ENCODE measurements at regions not wholly inside any gene's neighbourhood (a gene's known extent, or its start where the extent isn't known, plus 50 kb on each side); places are given as distances from the start of the nearest gene placed in this dataset.

DNA sequence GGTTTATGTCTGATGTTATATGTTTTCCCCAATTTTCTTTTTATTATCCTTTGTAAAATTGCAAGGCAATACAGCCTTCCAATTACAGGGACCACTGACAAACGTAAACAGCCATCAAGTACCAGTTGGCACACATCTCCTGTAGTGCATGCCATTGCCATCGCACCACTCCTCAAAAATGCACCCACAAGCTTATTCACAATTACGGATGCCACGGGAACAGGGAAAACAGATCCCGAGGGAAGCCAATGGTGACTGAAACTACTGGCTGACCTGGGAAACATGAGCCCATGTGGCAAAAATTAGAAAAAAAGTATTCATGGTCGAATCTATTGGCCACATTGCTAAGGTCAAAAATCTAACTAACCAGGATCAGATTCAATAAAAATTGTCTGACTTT, 395.2 kb downstream of the PAX1 start:
- no peak overlapping the region for H3K9ac ChIP-seq (ENCODE audit: insufficient read depth in 1 of 2, low read depth in 2 of 2, low read length in 2 of 2)
- no peak for ATAC-seq
- no TSS peak for BruUV-seq (replicated peaks)
- FAIRE-seq: no peak
- no peaks in the 10 kb centered on the region for H4K20me1 ChIP-seq (replicated peaks; ENCODE audit: control insufficient read depth, insufficient read depth, low read length)
- H3K27ac ChIP-seq (ENCODE audit: extremely low read depth, low read depth, low read length): no peak overlapping the region
- 0% methylated on average over 5 of the region's 6 CpGs for WGBS (ENCODE audit: insufficient coverage, low coverage, missing lambda C conversion rate)
- CTCF ChIA-PET (ENCODE audit: low intra/inter-chr PET ratio): no interaction called here
- no peaks in the 10 kb centered on the region for H3K27me3 ChIP-seq (ENCODE audit: control insufficient read depth in 2 of 2, insufficient read depth in 2 of 2, low read length in 2 of 2)
- H3K4me1 ChIP-seq (replicated peaks in 1 of 2; ENCODE audit: control insufficient read depth in 2 of 2, insufficient read depth in 2 of 2, low read length in 2 of 2): no peaks in the 10 kb centered on the region
- TF ChIP-seq IRF2 (CRISPR knock-in tag; IDR thresholded peaks at IDR 0.05): no peak
- no peak for TF ChIP-seq ARNT (IDR thresholded peaks at IDR 0.05)
- TF ChIP-seq, protein P1, sequence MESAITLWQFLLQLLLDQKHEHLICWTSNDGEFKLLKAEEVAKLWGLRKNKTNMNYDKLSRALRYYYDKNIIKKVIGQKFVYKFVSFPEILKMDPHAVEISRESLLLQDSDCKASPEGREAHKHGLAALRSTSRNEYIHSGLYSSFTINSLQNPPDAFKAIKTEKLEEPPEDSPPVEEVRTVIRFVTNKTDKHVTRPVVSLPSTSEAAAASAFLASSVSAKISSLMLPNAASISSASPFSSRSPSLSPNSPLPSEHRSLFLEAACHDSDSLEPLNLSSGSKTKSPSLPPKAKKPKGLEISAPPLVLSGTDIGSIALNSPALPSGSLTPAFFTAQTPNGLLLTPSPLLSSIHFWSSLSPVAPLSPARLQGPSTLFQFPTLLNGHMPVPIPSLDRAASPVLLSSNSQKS (CRISPR knock-in tag; IDR thresholded peaks at IDR 0.05): no peak
- no peak for TF ChIP-seq CTBP1 (IDR thresholded peaks at IDR 0.05; ENCODE audit: borderline replicate concordance)
- no peak for TF ChIP-seq RBM14 (IDR thresholded peaks at IDR 0.05; ENCODE audit: borderline replicate concordance, insufficient read depth, low read depth, low read length)
- TF ChIP-seq MXI1 (IDR thresholded peaks at IDR 0.05; ENCODE audit: low read depth, low read length): no peak
- TF ChIP-seq TARDBP (IDR thresholded peaks at IDR 0.05): no peak
- no peak for TF ChIP-seq ZNF3 (CRISPR knock-in tag; IDR thresholded peaks at IDR 0.05)
- TF ChIP-seq PHF20 (IDR thresholded peaks at IDR 0.05; ENCODE audit: partially characterized antibody): no peak
- no peak for TF ChIP-seq ZFPM2 (CRISPR knock-in tag; IDR thresholded peaks at IDR 0.05)
- TF ChIP-seq POLR2B (IDR thresholded peaks at IDR 0.05; ENCODE audit: low read depth, partially characterized antibody): no peak
- no peak for TF ChIP-seq PCBP1 (IDR thresholded peaks at IDR 0.05; ENCODE audit: low read depth, low read length, poor library complexity, severe bottlenecking)
- TF ChIP-seq NCOA1 (IDR thresholded peaks at IDR 0.05; ENCODE audit: low read depth): no peak
- TF ChIP-seq XRCC3 (IDR thresholded peaks at IDR 0.05): no peak
- TF ChIP-seq PRPF4 (IDR thresholded peaks at IDR 0.05; ENCODE audit: insufficient read depth, low read depth, low read length, poor library complexity, severe bottlenecking): no peak
- TF ChIP-seq NFYB (IDR thresholded peaks at IDR 0.05; ENCODE audit: extremely low read depth, insufficient read length): no peak
- TF ChIP-seq, protein P2, sequence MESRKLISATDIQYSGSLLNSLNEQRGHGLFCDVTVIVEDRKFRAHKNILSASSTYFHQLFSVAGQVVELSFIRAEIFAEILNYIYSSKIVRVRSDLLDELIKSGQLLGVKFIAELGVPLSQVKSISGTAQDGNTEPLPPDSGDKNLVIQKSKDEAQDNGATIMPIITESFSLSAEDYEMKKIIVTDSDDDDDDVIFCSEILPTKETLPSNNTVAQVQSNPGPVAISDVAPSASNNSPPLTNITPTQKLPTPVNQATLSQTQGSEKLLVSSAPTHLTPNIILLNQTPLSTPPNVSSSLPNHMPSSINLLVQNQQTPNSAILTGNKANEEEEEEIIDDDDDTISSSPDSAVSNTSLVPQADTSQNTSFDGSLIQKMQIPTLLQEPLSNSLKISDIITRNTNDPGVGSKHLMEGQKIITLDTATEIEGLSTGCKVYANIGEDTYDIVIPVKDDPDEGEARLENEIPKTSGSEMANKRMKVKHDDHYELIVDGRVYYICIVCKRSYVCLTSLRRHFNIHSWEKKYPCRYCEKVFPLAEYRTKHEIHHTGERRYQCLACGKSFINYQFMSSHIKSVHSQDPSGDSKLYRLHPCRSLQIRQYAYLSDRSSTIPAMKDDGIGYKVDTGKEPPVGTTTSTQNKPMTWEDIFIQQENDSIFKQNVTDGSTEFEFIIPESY (CRISPR knock-in tag; IDR thresholded peaks at IDR 0.05): no peak
- no peak for TF ChIP-seq RBM39 (optimal IDR thresholded peaks at IDR 0.05; ENCODE audit: low read depth, low read length)
- TF ChIP-seq BRD4 (IDR thresholded peaks at IDR 0.05): no peak
- TF ChIP-seq XRCC4 (IDR thresholded peaks at IDR 0.05; ENCODE audit: extremely low read depth, insufficient read depth, insufficient read length): no peak
- no peak for DNase-seq (ENCODE audit: extremely low read depth in 1 of 4, low spot score in 3 of 4)
- no peak overlapping the region for H3K4me3 ChIP-seq
- H3K4me2 ChIP-seq (ENCODE audit: insufficient read depth, low read length): no peak overlapping the region
- H3K79me2 ChIP-seq (ENCODE audit: control insufficient read depth, insufficient read depth, low read length): no peaks in the 10 kb centered on the region
- POLR2A ChIA-PET: no interaction called here
- H3K9me1 ChIP-seq (ENCODE audit: control insufficient read depth, insufficient read depth, low read length): no peaks in the 10 kb centered on the region
- H3K36me3 ChIP-seq (ENCODE audit: control insufficient read depth, insufficient read depth, low read length): no peaks in the 10 kb centered on the region
- in situ Hi-C loops (cut with MboI) (no loop called here), intact Hi-C loops (cut with micrococcal nuclease) (no loop called here)
- H2AFZ ChIP-seq (ENCODE audit: low read depth, low read length): no peak overlapping the region
- H3K9me3 ChIP-seq (replicated peaks; ENCODE audit: control insufficient read depth, insufficient read depth, low read depth, low read length): no peaks in the 10 kb centered on the region

Measured in K562 (cell line).